GM23338 (cell line): ENCODE measurements at regions not wholly inside any gene's neighbourhood (a gene's known extent, or its start where the extent isn't known, plus 50 kb on each side); places are given as distances from the start of the nearest gene placed in this dataset.

Source experiments
- ATAC-seq: fragments of 200-7000 bp; cut with Tn5 transposase; 3 replicates; pipeline ENCODE4 v1.9.1; 2020
- DNase-seq: peaks from one replicate; pipeline ENCODE4 v3.0.0-alpha.2; 2015; ENCODE audit warnings: low spot score
- H2AFZ ChIP-seq: fragments of 200-600 bp; sonication (generic); 2 replicates; pipeline ENCODE4 v1.8.0; 2016; ENCODE audit warnings: antibody characterized with exemption, mild to moderate bottlenecking, moderate library complexity
- H3F3A ChIP-seq: fragments of 200-600 bp; sonication (generic); replicated peaks from 2 replicates; pipeline ENCODE4 v1.8.0; 2017; ENCODE audit warnings: antibody characterized with exemption, mixed run types, low read depth
- H3K27ac ChIP-seq: fragments of 200-600 bp; sonication (generic); 2 replicates; pipeline ENCODE4 v1.6.1; 2016; ENCODE audit warnings: low read depth
- H3K27me3 ChIP-seq: fragments of 200-600 bp; sonication (generic); 2 replicates; pipeline ENCODE4 v1.8.0; 2016; ENCODE audit warnings: mild to moderate bottlenecking, mixed run types, moderate library complexity; ENCODE audit not compliant: insufficient read depth
- H3K36me3 ChIP-seq: fragments of 200-600 bp; sonication (generic); 2 replicates; pipeline ENCODE4 v1.8.0; 2016; ENCODE audit warnings: mild to moderate bottlenecking; ENCODE audit not compliant: insufficient read depth
- H3K4me1 ChIP-seq: fragments of 200-600 bp; sonication (generic); 2 replicates; pipeline ENCODE4 v1.8.0; 2016; ENCODE audit warnings: mild to moderate bottlenecking, moderate library complexity; ENCODE audit not compliant: insufficient read depth
- H3K4me2 ChIP-seq: fragments of 200-600 bp; sonication (generic); 2 replicates; pipeline ENCODE4 v1.7.1; 2017; ENCODE audit warnings: mixed run types
- H3K4me3 ChIP-seq: fragments of 200-600 bp; sonication (generic); 2 replicates; pipeline ENCODE4 v1.6.1; 2016; ENCODE audit warnings: mixed run types
- H3K79me2 ChIP-seq: fragments of 200-600 bp; sonication (generic); replicated peaks from 2 replicates; pipeline ENCODE4 v1.8.0; 2017; ENCODE audit warnings: mild to moderate bottlenecking; ENCODE audit not compliant: insufficient read depth
- H3K9me2 ChIP-seq: fragments of 200-600 bp; sonication (generic); 2 replicates; pipeline ENCODE4 v1.8.0; 2017; ENCODE audit not compliant: insufficient read depth
- H4K20me1 ChIP-seq: fragments of 200-600 bp; sonication (generic); replicated peaks from 2 replicates; pipeline ENCODE4 v1.8.0; 2017; ENCODE audit warnings: mild to moderate bottlenecking; ENCODE audit not compliant: insufficient read depth
- H3K27ac Mint-ChIP-seq: 2 replicates; pipeline ENCODE4 v1.8.0; 2020; ENCODE audit warnings: inconsistent platforms, mild to moderate bottlenecking, moderate library complexity, mixed read lengths
- H3K27me3 Mint-ChIP-seq: 3 replicates; pipeline ENCODE4 v1.8.0; 2022; ENCODE audit warnings: low read depth, mild to moderate bottlenecking, moderate library complexity, mixed read lengths, inconsistent platforms; ENCODE audit not compliant: insufficient read depth, poor library complexity
- H3K36me3 Mint-ChIP-seq: 3 replicates; pipeline ENCODE4 v1.8.0; 2021; ENCODE audit warnings: low read depth, mild to moderate bottlenecking, inconsistent platforms, moderate library complexity, mixed read lengths
- H3K4me1 Mint-ChIP-seq: 3 replicates; pipeline ENCODE4 v1.8.0; 2020; ENCODE audit warnings: mild to moderate bottlenecking, inconsistent platforms, mixed read lengths
- H3K4me3 Mint-ChIP-seq: 3 replicates; pipeline ENCODE4 v1.8.0; 2021; ENCODE audit warnings: moderate library complexity, mild to moderate bottlenecking, inconsistent platforms, mixed read lengths
- H3K9me3 Mint-ChIP-seq: 3 replicates; pipeline ENCODE4 v1.8.0; 2020; ENCODE audit warnings: moderate library complexity, mild to moderate bottlenecking, inconsistent platforms, mixed read lengths
- CREB1 ChIP-seq: fragments of 250-450 bp; sonication (Bioruptor Pico); IDR thresholded peaks from 2 replicates; pipeline ENCODE4 v1.5.0; 2020; ENCODE audit warnings: low read depth, mild to moderate bottlenecking, moderate library complexity
- EZH2 ChIP-seq: fragments of 200-600 bp; sonication (generic); IDR thresholded peaks from one replicate; pipeline ENCODE4 v1.8.0; 2017; ENCODE audit warnings: antibody characterized with exemption, mild to moderate bottlenecking, low read depth; ENCODE audit not compliant: unreplicated experiment
- EZH2phosphoT487 ChIP-seq: fragments of 200-600 bp; sonication (generic); IDR thresholded peaks from one replicate; pipeline ENCODE4 v1.8.1; 2018; ENCODE audit warnings: antibody characterized with exemption; ENCODE audit not compliant: unreplicated experiment
- JUNB ChIP-seq: IDR thresholded peaks from one replicate; pipeline ENCODE4 v1.6.1; 2016; ENCODE audit warnings: antibody characterized with exemption; ENCODE audit not compliant: unreplicated experiment
- NANOG ChIP-seq: IDR thresholded peaks from 2 replicates; pipeline ENCODE4 v1.6.1; 2016; ENCODE audit warnings: antibody characterized with exemption, borderline replicate concordance
- POLR2AphosphoS5 ChIP-seq: IDR thresholded peaks from 2 replicates; pipeline ENCODE4 v1.6.1; 2016; ENCODE audit warnings: antibody characterized with exemption, low read depth
- STAT1 ChIP-seq: IDR thresholded peaks from one replicate; pipeline ENCODE4 v1.6.1; 2016; ENCODE audit warnings: antibody characterized with exemption; ENCODE audit not compliant: unreplicated experiment
- ZNF114 ChIP-seq: fragments of 250-450 bp; sonication (Bioruptor Pico); IDR thresholded peaks from 2 replicates; pipeline ENCODE4 v1.5.0; 2020; ENCODE audit warnings: mild to moderate bottlenecking, moderate library complexity
- ZNF331 ChIP-seq: fragments of 250-450 bp; sonication (Bioruptor Pico); IDR thresholded peaks from 2 replicates; pipeline ENCODE4 v1.5.0; 2020; ENCODE audit warnings: low read depth, mild to moderate bottlenecking, moderate library complexity
- TF ChIP-seq, protein P1 (sequence below): IDR thresholded peaks from 2 replicates; pipeline ENCODE4 v1.6.1; 2016; ENCODE audit warnings: antibody characterized with exemption
- TF ChIP-seq, protein P2 (sequence below), 2 experiments: fragments of 200-600 bp in 1 of 2; sonication (generic) in 1 of 2; conservative IDR thresholded peaks; 2 replicates each; pipeline versions ENCODE4 v1.5.1 to v1.6.1; 2016 to 2017; ENCODE audit warnings: antibody characterized with exemption in 2 of 2, low read depth in 2 of 2, mild to moderate bottlenecking in 2 of 2, moderate library complexity in 1 of 2
- TF ChIP-seq, protein P3 (sequence below): fragments of 250-450 bp; sonication (Bioruptor Pico); IDR thresholded peaks from 2 replicates; pipeline ENCODE4 v1.5.0; 2020; ENCODE audit warnings: mild to moderate bottlenecking, moderate library complexity
- TF ChIP-seq, protein P4 (sequence below): IDR thresholded peaks from one replicate; pipeline ENCODE4 v1.6.1; 2018; ENCODE audit warnings: antibody characterized with exemption; ENCODE audit not compliant: unreplicated experiment

DNA sequence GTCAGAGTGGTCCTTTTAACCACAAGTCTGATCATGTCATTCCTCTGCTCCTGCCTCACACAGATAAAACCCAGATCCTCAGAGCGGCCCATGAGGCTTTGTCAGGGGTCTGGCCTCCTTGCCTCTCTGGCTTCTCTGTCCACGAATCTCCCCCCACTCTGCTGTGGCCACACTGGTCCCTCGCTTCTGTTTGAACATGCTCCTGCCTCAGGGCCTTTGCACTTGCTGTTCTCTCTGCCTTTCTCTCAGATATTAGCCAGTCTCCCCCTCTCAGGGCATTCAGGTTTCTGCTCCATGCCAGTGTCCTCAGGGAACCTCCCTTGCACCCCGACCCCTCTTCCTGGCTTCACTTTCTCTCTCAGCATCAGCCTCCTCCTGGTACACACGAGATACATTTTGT is 518.5 kb downstream of the PREX1 start:
- Histone ChIP-seq H3K27ac (no peak overlapping the region), H4K20me1 (no peaks in the 10 kb centered on the region), H3F3A (no peaks in the 10 kb centered on the region), H3K4me2 (no peak overlapping the region), H3K79me2 (no peaks in the 10 kb centered on the region), H3K9me2 (no peaks in the 10 kb centered on the region), H3K27me3 (no peaks in the 10 kb centered on the region), H3K36me3 (no peaks in the 10 kb centered on the region), H3K4me3 (no peak overlapping the region), H3K4me1 (no peaks in the 10 kb centered on the region), H2AFZ (no peak overlapping the region)
- DNase-seq = no peak
- no peak for ATAC-seq
- Mint-ChIP-seq H3K36me3 (no peaks in the 10 kb centered on the region), H3K4me1 (peaks cover 11% of the 10 kb centered on the region; the same call in 2 of the 3 replicates), H3K4me3 (no peak overlapping the region), H3K27me3 (peaks cover 4% of the 10 kb centered on the region), H3K27ac (no peak overlapping the region), H3K9me3 (peaks cover 3% of the 10 kb centered on the region; the same call in 1 of the 3 replicates)
- no peak for TF ChIP-seq ZNF114 (CRISPR knock-in tag)
- no peak for TF ChIP-seq EZH2phosphoT487
- TF ChIP-seq, protein P1, sequence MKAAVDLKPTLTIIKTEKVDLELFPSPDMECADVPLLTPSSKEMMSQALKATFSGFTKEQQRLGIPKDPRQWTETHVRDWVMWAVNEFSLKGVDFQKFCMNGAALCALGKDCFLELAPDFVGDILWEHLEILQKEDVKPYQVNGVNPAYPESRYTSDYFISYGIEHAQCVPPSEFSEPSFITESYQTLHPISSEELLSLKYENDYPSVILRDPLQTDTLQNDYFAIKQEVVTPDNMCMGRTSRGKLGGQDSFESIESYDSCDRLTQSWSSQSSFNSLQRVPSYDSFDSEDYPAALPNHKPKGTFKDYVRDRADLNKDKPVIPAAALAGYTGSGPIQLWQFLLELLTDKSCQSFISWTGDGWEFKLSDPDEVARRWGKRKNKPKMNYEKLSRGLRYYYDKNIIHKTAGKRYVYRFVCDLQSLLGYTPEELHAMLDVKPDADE = no peak
- TF ChIP-seq, protein P2, sequence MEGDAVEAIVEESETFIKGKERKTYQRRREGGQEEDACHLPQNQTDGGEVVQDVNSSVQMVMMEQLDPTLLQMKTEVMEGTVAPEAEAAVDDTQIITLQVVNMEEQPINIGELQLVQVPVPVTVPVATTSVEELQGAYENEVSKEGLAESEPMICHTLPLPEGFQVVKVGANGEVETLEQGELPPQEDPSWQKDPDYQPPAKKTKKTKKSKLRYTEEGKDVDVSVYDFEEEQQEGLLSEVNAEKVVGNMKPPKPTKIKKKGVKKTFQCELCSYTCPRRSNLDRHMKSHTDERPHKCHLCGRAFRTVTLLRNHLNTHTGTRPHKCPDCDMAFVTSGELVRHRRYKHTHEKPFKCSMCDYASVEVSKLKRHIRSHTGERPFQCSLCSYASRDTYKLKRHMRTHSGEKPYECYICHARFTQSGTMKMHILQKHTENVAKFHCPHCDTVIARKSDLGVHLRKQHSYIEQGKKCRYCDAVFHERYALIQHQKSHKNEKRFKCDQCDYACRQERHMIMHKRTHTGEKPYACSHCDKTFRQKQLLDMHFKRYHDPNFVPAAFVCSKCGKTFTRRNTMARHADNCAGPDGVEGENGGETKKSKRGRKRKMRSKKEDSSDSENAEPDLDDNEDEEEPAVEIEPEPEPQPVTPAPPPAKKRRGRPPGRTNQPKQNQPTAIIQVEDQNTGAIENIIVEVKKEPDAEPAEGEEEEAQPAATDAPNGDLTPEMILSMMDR (conservative IDR thresholded peaks at IDR 0.05; ENCODE audit: low read depth in 2 of 2) = no peak
- TF ChIP-seq, protein P3, sequence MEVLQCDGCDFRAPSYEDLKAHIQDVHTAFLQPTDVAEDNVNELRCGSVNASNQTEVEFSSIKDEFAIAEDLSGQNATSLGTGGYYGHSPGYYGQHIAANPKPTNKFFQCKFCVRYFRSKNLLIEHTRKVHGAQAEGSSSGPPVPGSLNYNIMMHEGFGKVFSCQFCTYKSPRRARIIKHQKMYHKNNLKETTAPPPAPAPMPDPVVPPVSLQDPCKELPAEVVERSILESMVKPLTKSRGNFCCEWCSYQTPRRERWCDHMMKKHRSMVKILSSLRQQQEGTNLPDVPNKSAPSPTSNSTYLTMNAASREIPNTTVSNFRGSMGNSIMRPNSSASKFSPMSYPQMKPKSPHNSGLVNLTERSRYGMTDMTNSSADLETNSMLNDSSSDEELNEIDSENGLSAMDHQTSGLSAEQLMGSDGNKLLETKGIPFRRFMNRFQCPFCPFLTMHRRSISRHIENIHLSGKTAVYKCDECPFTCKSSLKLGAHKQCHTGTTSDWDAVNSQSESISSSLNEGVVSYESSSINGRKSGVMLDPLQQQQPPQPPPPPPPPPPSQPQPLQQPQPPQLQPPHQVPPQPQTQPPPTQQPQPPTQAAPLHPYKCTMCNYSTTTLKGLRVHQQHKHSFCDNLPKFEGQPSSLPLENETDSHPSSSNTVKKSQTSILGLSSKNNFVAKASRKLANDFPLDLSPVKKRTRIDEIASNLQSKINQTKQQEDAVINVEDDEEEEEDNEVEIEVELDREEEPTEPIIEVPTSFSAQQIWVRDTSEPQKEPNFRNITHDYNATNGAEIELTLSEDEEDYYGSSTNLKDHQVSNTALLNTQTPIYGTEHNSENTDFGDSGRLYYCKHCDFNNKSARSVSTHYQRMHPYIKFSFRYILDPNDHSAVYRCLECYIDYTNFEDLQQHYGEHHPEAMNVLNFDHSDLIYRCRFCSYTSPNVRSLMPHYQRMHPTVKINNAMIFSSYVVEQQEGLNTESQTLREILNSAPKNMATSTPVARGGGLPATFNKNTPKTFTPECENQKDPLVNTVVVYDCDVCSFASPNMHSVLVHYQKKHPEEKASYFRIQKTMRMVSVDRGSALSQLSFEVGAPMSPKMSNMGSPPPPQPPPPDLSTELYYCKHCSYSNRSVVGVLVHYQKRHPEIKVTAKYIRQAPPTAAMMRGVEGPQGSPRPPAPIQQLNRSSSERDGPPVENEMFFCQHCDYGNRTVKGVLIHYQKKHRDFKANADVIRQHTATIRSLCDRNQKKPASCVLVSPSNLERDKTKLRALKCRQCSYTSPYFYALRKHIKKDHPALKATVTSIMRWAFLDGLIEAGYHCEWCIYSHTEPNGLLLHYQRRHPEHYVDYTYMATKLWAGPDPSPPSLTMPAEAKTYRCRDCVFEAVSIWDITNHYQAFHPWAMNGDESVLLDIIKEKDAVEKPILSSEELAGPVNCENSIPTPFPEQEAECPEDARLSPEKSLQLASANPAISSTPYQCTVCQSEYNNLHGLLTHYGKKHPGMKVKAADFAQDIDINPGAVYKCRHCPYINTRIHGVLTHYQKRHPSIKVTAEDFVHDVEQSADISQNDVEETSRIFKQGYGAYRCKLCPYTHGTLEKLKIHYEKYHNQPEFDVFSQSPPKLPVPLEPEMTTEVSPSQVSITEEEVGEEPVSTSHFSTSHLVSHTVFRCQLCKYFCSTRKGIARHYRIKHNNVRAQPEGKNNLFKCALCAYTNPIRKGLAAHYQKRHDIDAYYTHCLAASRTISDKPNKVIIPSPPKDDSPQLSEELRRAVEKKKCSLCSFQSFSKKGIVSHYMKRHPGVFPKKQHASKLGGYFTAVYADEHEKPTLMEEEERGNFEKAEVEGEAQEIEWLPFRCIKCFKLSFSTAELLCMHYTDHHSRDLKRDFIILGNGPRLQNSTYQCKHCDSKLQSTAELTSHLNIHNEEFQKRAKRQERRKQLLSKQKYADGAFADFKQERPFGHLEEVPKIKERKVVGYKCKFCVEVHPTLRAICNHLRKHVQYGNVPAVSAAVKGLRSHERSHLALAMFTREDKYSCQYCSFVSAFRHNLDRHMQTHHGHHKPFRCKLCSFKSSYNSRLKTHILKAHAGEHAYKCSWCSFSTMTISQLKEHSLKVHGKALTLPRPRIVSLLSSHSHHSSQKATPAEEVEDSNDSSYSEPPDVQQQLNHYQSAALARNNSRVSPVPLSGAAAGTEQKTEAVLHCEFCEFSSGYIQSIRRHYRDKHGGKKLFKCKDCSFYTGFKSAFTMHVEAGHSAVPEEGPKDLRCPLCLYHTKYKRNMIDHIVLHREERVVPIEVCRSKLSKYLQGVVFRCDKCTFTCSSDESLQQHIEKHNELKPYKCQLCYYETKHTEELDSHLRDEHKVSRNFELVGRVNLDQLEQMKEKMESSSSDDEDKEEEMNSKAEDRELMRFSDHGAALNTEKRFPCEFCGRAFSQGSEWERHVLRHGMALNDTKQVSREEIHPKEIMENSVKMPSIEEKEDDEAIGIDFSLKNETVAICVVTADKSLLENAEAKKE (CRISPR knock-in tag) = no peak
- no peak for TF ChIP-seq STAT1
- no peak for TF ChIP-seq ZNF331
- TF ChIP-seq JUNB = no peak
- TF ChIP-seq EZH2 = no peak
- no peak for TF ChIP-seq NANOG
- TF ChIP-seq CREB1 (CRISPR knock-in tag) = no peak
- TF ChIP-seq, protein P4, sequence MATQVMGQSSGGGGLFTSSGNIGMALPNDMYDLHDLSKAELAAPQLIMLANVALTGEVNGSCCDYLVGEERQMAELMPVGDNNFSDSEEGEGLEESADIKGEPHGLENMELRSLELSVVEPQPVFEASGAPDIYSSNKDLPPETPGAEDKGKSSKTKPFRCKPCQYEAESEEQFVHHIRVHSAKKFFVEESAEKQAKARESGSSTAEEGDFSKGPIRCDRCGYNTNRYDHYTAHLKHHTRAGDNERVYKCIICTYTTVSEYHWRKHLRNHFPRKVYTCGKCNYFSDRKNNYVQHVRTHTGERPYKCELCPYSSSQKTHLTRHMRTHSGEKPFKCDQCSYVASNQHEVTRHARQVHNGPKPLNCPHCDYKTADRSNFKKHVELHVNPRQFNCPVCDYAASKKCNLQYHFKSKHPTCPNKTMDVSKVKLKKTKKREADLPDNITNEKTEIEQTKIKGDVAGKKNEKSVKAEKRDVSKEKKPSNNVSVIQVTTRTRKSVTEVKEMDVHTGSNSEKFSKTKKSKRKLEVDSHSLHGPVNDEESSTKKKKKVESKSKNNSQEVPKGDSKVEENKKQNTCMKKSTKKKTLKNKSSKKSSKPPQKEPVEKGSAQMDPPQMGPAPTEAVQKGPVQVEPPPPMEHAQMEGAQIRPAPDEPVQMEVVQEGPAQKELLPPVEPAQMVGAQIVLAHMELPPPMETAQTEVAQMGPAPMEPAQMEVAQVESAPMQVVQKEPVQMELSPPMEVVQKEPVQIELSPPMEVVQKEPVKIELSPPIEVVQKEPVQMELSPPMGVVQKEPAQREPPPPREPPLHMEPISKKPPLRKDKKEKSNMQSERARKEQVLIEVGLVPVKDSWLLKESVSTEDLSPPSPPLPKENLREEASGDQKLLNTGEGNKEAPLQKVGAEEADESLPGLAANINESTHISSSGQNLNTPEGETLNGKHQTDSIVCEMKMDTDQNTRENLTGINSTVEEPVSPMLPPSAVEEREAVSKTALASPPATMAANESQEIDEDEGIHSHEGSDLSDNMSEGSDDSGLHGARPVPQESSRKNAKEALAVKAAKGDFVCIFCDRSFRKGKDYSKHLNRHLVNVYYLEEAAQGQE = no peak
- TF ChIP-seq POLR2AphosphoS5 = no peak
